ENCODE measurements at regions not wholly inside any gene's neighbourhood (a gene's known extent, or its start where the extent isn't known, plus 50 kb on each side); places are given as distances from the start of the nearest gene placed in this dataset.

DNA sequence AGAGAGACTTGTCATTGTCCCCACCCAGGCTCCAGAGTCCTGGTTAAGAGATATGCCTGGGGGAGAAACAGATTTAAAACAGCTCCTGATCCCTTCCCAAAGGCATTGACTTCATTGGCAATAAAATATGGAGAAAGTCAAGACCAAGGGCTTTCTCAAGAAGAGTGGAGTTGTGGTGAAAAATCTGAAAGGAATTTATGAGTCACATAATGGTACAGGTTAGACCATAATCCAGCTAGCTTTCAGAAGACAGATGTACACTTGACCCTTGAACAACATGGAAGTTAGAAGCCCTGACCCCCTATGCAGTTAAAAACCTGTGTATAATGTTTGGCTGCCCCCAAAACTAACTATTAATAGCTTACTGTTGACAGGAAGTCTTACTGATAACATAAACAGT lies 599.1 kb upstream of the SOX11 start:
- ATAC-seq = no peak
- ChIA-PET SMC1A (ENCODE audit: uncharacterized antibody, unreplicated experiment) (interaction anchor here (0.7 to 1.6 kb wide), 3 partner anchors 8 to 36 kb away, joined by 3 to 5 read pairs (median 4); no protein-coding TSS in a partner anchor), POLR2A (no interaction called here), CTCF (no interaction called here), RAD21 (ENCODE audit: unreplicated experiment) (interaction anchor here (0.5 kb wide), 1 partner anchor 11 kb away, joined by 3 read pairs; no protein-coding TSS in a partner anchor)
- no peaks in the 10 kb centered on the region for H3K36me3 ChIP-seq (ENCODE audit: control insufficient read depth in 2 of 2, insufficient read depth in 2 of 2, low read length in 1 of 2)
- no peaks in the 10 kb centered on the region for H4K20me1 ChIP-seq (ENCODE audit: control insufficient read depth, insufficient read depth)
- intact Hi-C loops (cut with micrococcal nuclease; ENCODE audit: unreplicated experiment) = no loop called here
- no peaks in the 10 kb centered on the region for H3K27me3 ChIP-seq (replicated peaks in 1 of 2; ENCODE audit: control insufficient read depth in 2 of 2, insufficient read depth in 2 of 2, low read length in 1 of 2)
- BruUV-seq (replicated peaks) = no TSS peak
- no peak overlapping the region for H3K4me2 ChIP-seq (ENCODE audit: control insufficient read depth, insufficient read depth)
- H3K4me1 ChIP-seq (ENCODE audit: control insufficient read depth, insufficient read depth, low read length) = no peaks in the 10 kb centered on the region
- no peak for DNase-seq (ENCODE audit: low read depth, low spot score)
- no peak overlapping the region for H3K9ac ChIP-seq (ENCODE audit: control insufficient read depth, insufficient read depth, low read length)
- in situ Hi-C loops (cut with MboI) = no loop called here
- no peak overlapping the region for H2AFZ ChIP-seq (ENCODE audit: control insufficient read depth, low read depth, low read length)
- H3K4me3 ChIP-seq = no peak overlapping the region
- H3K27ac ChIP-seq (ENCODE audit: control insufficient read depth, insufficient read depth) = no peak overlapping the region
- FAIRE-seq = no peak
- no peaks in the 10 kb centered on the region for H3K79me2 ChIP-seq (ENCODE audit: control insufficient read depth, insufficient read depth, low read length)
- H3K9me3 ChIP-seq (replicated peaks; ENCODE audit: control insufficient read depth, insufficient read depth, low read length) = no peaks in the 10 kb centered on the region
- TF ChIP-seq, protein P1, sequence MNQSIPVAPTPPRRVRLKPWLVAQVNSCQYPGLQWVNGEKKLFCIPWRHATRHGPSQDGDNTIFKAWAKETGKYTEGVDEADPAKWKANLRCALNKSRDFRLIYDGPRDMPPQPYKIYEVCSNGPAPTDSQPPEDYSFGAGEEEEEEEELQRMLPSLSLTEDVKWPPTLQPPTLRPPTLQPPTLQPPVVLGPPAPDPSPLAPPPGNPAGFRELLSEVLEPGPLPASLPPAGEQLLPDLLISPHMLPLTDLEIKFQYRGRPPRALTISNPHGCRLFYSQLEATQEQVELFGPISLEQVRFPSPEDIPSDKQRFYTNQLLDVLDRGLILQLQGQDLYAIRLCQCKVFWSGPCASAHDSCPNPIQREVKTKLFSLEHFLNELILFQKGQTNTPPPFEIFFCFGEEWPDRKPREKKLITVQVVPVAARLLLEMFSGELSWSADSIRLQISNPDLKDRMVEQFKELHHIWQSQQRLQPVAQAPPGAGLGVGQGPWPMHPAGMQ (IDR thresholded peaks at IDR 0.05; ENCODE audit: borderline replicate concordance) = no peak
- TF ChIP-seq GABPA (IDR thresholded peaks at IDR 0.05; ENCODE audit: low read depth) (no peak), SMAD1 (IDR thresholded peaks at IDR 0.05; ENCODE audit: low read depth, partially characterized antibody) (no peak), MEF2A (IDR thresholded peaks at IDR 0.05; ENCODE audit: insufficient read depth, low read depth, low read length) (no peak), NFXL1 (IDR thresholded peaks at IDR 0.05; ENCODE audit: borderline replicate concordance) (no peak), PAX5 (IDR thresholded peaks at IDR 0.05; ENCODE audit: borderline replicate concordance, low read depth, low read length) (no peak), FOS (IDR thresholded peaks at IDR 0.05; ENCODE audit: borderline replicate concordance, extremely low read depth, insufficient read length) (no peak), WRNIP1 (IDR thresholded peaks at IDR 0.05; ENCODE audit: borderline replicate concordance, low read depth, low read length) (no peak), ZNF592 (IDR thresholded peaks at IDR 0.05) (no peak), CEBPZ (IDR thresholded peaks at IDR 0.05; ENCODE audit: low read depth, low read length) (no peak), SMARCA5 (IDR thresholded peaks at IDR 0.05) (no peak), HDAC6 (IDR thresholded peaks at IDR 0.05; ENCODE audit: unreplicated experiment) (no peak), USF2 (IDR thresholded peaks at IDR 0.05; ENCODE audit: borderline replicate concordance, low read depth, low read length) (no peak), YY1 (IDR thresholded peaks at IDR 0.05; ENCODE audit: low read depth, low read length) (no peak)

All from GM12878 (cell line).